Lower lobe of right lung (tissue), 2 donors: ENCODE measurements at regions not wholly inside any gene's neighbourhood (a gene's known extent, or its start where the extent isn't known, plus 50 kb on each side); places are given as distances from the start of the nearest gene placed in this dataset.

Experiments used
- ATAC-seq, 2 donors: fragments of 200-7000 bp; cut with Tn5 transposase; one replicate each; pipeline ENCODE4 v1.9.1; 2020 to 2022; ENCODE audit warnings: mild to moderate bottlenecking in 2 of 2, moderate library complexity in 2 of 2
- DNase-seq: peaks from one replicate; pipeline ENCODE4 v3.0.0-alpha.2; 2020
- H3K27ac ChIP-seq: fragments of 200-600 bp; one replicate; pipeline ENCODE4 v1.8.0; 2022
- H3K27me3 ChIP-seq: fragments of 200-600 bp; one replicate; pipeline ENCODE4 v1.8.0; 2022; ENCODE audit warnings: low read depth
- H3K36me3 ChIP-seq: fragments of 200-600 bp; one replicate; pipeline ENCODE4 v1.8.0; 2022; ENCODE audit warnings: mild to moderate bottlenecking
- H3K4me1 ChIP-seq: fragments of 200-600 bp; one replicate; pipeline ENCODE4 v1.8.0; 2022
- H3K4me3 ChIP-seq: fragments of 200-600 bp; one replicate; pipeline ENCODE4 v1.8.0; 2022; ENCODE audit warnings: mild to moderate bottlenecking
- H3K9me3 ChIP-seq: fragments of 200-600 bp; one replicate; pipeline ENCODE4 v1.8.0; 2022
- intact Hi-C: fragments of 100-400 bp; cut with DNase I; formaldehyde crosslinking; loops from one replicate; pipeline ENCODE4 v1.11.0; 2022
- TF ChIP-seq, protein P1 (sequence below): fragments of 200-600 bp; IDR thresholded peaks from one replicate; pipeline ENCODE4 v1.8.0; 2022; ENCODE audit warnings: antibody characterized with exemption, mild to moderate bottlenecking
- donor health status: DM: no; HTN: yes; CAD: no; lungs with severe emphysema.

- no peaks in the 10 kb centered on the region for H3K9me3 ChIP-seq
- ATAC-seq (no peak), DNase-seq (no peak)
- TF ChIP-seq, protein P1, sequence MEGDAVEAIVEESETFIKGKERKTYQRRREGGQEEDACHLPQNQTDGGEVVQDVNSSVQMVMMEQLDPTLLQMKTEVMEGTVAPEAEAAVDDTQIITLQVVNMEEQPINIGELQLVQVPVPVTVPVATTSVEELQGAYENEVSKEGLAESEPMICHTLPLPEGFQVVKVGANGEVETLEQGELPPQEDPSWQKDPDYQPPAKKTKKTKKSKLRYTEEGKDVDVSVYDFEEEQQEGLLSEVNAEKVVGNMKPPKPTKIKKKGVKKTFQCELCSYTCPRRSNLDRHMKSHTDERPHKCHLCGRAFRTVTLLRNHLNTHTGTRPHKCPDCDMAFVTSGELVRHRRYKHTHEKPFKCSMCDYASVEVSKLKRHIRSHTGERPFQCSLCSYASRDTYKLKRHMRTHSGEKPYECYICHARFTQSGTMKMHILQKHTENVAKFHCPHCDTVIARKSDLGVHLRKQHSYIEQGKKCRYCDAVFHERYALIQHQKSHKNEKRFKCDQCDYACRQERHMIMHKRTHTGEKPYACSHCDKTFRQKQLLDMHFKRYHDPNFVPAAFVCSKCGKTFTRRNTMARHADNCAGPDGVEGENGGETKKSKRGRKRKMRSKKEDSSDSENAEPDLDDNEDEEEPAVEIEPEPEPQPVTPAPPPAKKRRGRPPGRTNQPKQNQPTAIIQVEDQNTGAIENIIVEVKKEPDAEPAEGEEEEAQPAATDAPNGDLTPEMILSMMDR: no peak
- no peak overlapping the region for H3K27ac ChIP-seq
- no peak overlapping the region for H3K4me3 ChIP-seq
- no peaks in the 10 kb centered on the region for H3K36me3 ChIP-seq
- H3K27me3 ChIP-seq: no peaks in the 10 kb centered on the region
- intact Hi-C loops: no loop called here
- no peaks in the 10 kb centered on the region for H3K4me1 ChIP-seq
These were observed 262.5 kb downstream of the FRK start for GRCh38 chr6:115798229-115798628.

- TF ChIP-seq, protein P1: no peak
- Histone ChIP-seq H3K4me3 (no peak overlapping the region), H3K36me3 (no peaks in the 10 kb centered on the region), H3K4me1 (no peaks in the 10 kb centered on the region), H3K9me3 (no peaks in the 10 kb centered on the region), H3K27ac (no peak overlapping the region), H3K27me3 (no peaks in the 10 kb centered on the region)
- DNase-seq (no peak), ATAC-seq (no peak)
- intact Hi-C loops: no loop called here
These were observed 263.9 kb downstream of the FRK start for GRCh38 chr6:115796829-115797228.

DNA sequence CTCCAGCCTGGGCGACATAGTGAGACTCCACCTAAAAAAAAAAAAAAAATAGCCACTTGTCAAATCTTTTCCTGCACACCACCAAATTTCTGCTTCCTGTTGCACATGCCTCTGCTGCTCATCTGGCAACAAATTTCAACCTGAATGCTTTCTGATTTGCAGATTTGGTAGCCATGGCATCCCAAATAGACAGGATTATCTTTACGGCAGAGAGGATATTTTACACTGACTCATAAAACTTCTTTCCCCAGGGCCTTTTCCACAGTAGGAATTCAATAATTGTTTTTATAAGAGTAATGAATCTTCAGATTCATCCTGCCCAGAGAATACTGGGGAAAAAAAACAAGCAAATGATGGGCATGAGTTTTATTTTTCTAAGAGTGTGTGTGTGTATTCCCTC, 264.6 kb downstream of the FRK start:
- Histone ChIP-seq H3K27me3 (no peaks in the 10 kb centered on the region), H3K27ac (no peak overlapping the region), H3K36me3 (no peaks in the 10 kb centered on the region), H3K9me3 (no peaks in the 10 kb centered on the region), H3K4me1 (no peaks in the 10 kb centered on the region), H3K4me3 (no peak overlapping the region)
- DNase-seq (no peak), ATAC-seq (no peak)
- TF ChIP-seq, protein P1: no peak
- intact Hi-C loops: no loop called here

GRCh38 chr6:115783402-115784061, 277.2 kb downstream of the FRK start:
- no peaks in the 10 kb centered on the region for H3K9me3 ChIP-seq
- DNase-seq (no peak), ATAC-seq (no peak)
- intact Hi-C loops: no loop called here
- H3K4me1 ChIP-seq: no peaks in the 10 kb centered on the region
- no peaks in the 10 kb centered on the region for H3K27me3 ChIP-seq
- H3K27ac ChIP-seq: no peak overlapping the region
- H3K4me3 ChIP-seq: no peak overlapping the region
- TF ChIP-seq, protein P1: no peak
- no peaks in the 10 kb centered on the region for H3K36me3 ChIP-seq

- H3K4me1 ChIP-seq: no peaks in the 10 kb centered on the region
- intact Hi-C loops: no loop called here
- no peaks in the 10 kb centered on the region for H3K27me3 ChIP-seq
- no peaks in the 10 kb centered on the region for H3K9me3 ChIP-seq
- no peaks in the 10 kb centered on the region for H3K36me3 ChIP-seq
- TF ChIP-seq, protein P1: no peak
- H3K4me3 ChIP-seq: no peak overlapping the region
- ATAC-seq: no peak
- DNase-seq: no peak
- no peak overlapping the region for H3K27ac ChIP-seq
These were observed 278.1 kb downstream of the FRK start for GRCh38 chr6:115782612-115783011.

- no peaks in the 10 kb centered on the region for H3K27me3 ChIP-seq
- H3K4me1 ChIP-seq: no peaks in the 10 kb centered on the region
- no peak for DNase-seq
- H3K9me3 ChIP-seq: no peaks in the 10 kb centered on the region
- no peaks in the 10 kb centered on the region for H3K36me3 ChIP-seq
- TF ChIP-seq, protein P1: no peak
- ATAC-seq: no peak
- H3K27ac ChIP-seq: no peak overlapping the region
- intact Hi-C loops: no loop called here
- no peak overlapping the region for H3K4me3 ChIP-seq
These were observed 286.9 kb downstream of the FRK start for GRCh38 chr6:115773741-115774140.
